ENCODE measurements at regions not wholly inside any gene's neighbourhood (a gene's known extent, or its start where the extent isn't known, plus 50 kb on each side); places are given as distances from the start of the nearest gene placed in this dataset.

- H3K27me3 ChIP-seq (ENCODE audit: control insufficient read depth, insufficient read depth, low read length): no peaks in the 10 kb centered on the region
- ATAC-seq (ENCODE audit: low read depth in 2 of 2): no peak
- no peaks in the 10 kb centered on the region for H3K4me1 ChIP-seq (ENCODE audit: control insufficient read depth, insufficient read depth, low read length, poor library complexity, severe bottlenecking)
- Mint-ChIP-seq H3K27ac (no peak overlapping the region), H3K36me3 (peaks cover 6% of the 10 kb centered on the region), H3K27me3 (no peaks in the 10 kb centered on the region), H3K4me3 (no peak overlapping the region), H3K9me3 (no peaks in the 10 kb centered on the region), H3K4me1 (no peaks in the 10 kb centered on the region)
- no peak overlapping the region for H3K4me3 ChIP-seq (ENCODE audit: low read depth, low read length)
- H3K36me3 ChIP-seq (ENCODE audit: control insufficient read depth, insufficient read depth, low read length): peaks cover 7% of the 10 kb centered on the region
- H3K9me3 ChIP-seq (ENCODE audit: control insufficient read depth in 2 of 2, low read length in 2 of 2): no peaks in the 10 kb centered on the region
- no peak for DNase-seq
- no peak overlapping the region for H3K27ac ChIP-seq (ENCODE audit: insufficient read depth, low read length, poor library complexity, severe bottlenecking)
These were observed 85.3 kb upstream of the TIAM2 start for GRCh38 chr6:154909821-154910220.

GRCh38 chr6:154914288-154914687, 80.8 kb upstream of the TIAM2 start:
- H3K9me3 ChIP-seq (ENCODE audit: control insufficient read depth in 2 of 2, low read length in 2 of 2): no peaks in the 10 kb centered on the region
- H3K4me3 ChIP-seq (ENCODE audit: low read depth, low read length): no peak overlapping the region
- ATAC-seq (ENCODE audit: low read depth in 2 of 2) (no peak), DNase-seq (no peak)
- Mint-ChIP-seq H3K36me3 (peaks cover 16% of the 10 kb centered on the region), H3K27me3 (no peaks in the 10 kb centered on the region), H3K9me3 (no peaks in the 10 kb centered on the region), H3K27ac (no peak overlapping the region), H3K4me3 (no peak overlapping the region), H3K4me1 (peaks cover 0 to 6% (median 2%) of the 10 kb centered on the region in 4 donors)
- H3K4me1 ChIP-seq (ENCODE audit: control insufficient read depth, insufficient read depth, low read length, poor library complexity, severe bottlenecking): no peaks in the 10 kb centered on the region
- peaks cover 2% of the 10 kb centered on the region for H3K36me3 ChIP-seq (ENCODE audit: control insufficient read depth, insufficient read depth, low read length)
- no peak overlapping the region for H3K27ac ChIP-seq (ENCODE audit: insufficient read depth, low read length, poor library complexity, severe bottlenecking)
- no peaks in the 10 kb centered on the region for H3K27me3 ChIP-seq (ENCODE audit: control insufficient read depth, insufficient read depth, low read length)

- Histone ChIP-seq H3K4me1 (ENCODE audit: control insufficient read depth, insufficient read depth, low read length, poor library complexity, severe bottlenecking) (no peaks in the 10 kb centered on the region), H3K4me3 (ENCODE audit: low read depth, low read length) (no peak overlapping the region), H3K9me3 (ENCODE audit: control insufficient read depth in 2 of 2, low read length in 2 of 2) (no peaks in the 10 kb centered on the region), H3K36me3 (ENCODE audit: control insufficient read depth, insufficient read depth, low read length) (no peaks in the 10 kb centered on the region), H3K27me3 (ENCODE audit: control insufficient read depth, insufficient read depth, low read length) (no peaks in the 10 kb centered on the region), H3K27ac (ENCODE audit: insufficient read depth, low read length, poor library complexity, severe bottlenecking) (no peak overlapping the region)
- peaks cover 15% of the 10 kb centered on the region for H3K36me3 Mint-ChIP-seq
- ATAC-seq (ENCODE audit: low read depth in 2 of 2) (no peak), DNase-seq (no peak)
- H3K9me3 Mint-ChIP-seq: no peaks in the 10 kb centered on the region
- H3K27ac Mint-ChIP-seq: no peak overlapping the region
- H3K27me3 Mint-ChIP-seq: no peaks in the 10 kb centered on the region
- no peak overlapping the region for H3K4me3 Mint-ChIP-seq
- peaks cover 0 to 6% (median 3%) of the 10 kb centered on the region in 4 donors for H3K4me1 Mint-ChIP-seq
These were observed 78.3 kb upstream of the TIAM2 start for GRCh38 chr6:154916857-154917256.

- no peaks in the 10 kb centered on the region for H3K9me3 ChIP-seq (ENCODE audit: control insufficient read depth in 2 of 2, low read length in 2 of 2)
- no peak overlapping the region for H3K4me3 ChIP-seq (ENCODE audit: low read depth, low read length)
- Mint-ChIP-seq H3K4me1 (peaks cover 0 to 8% (median 3%) of the 10 kb centered on the region in 4 donors), H3K36me3 (peaks cover 10% of the 10 kb centered on the region), H3K9me3 (no peaks in the 10 kb centered on the region), H3K27me3 (no peaks in the 10 kb centered on the region), H3K4me3 (no peak overlapping the region), H3K27ac (no peak overlapping the region)
- no peak overlapping the region for H3K27ac ChIP-seq (ENCODE audit: insufficient read depth, low read length, poor library complexity, severe bottlenecking)
- DNase-seq: no peak
- H3K4me1 ChIP-seq (ENCODE audit: control insufficient read depth, insufficient read depth, low read length, poor library complexity, severe bottlenecking): no peaks in the 10 kb centered on the region
- H3K27me3 ChIP-seq (ENCODE audit: control insufficient read depth, insufficient read depth, low read length): no peaks in the 10 kb centered on the region
- ATAC-seq (ENCODE audit: low read depth in 2 of 2): no peak
- H3K36me3 ChIP-seq (ENCODE audit: control insufficient read depth, insufficient read depth, low read length): no peaks in the 10 kb centered on the region
These were observed 77.2 kb upstream of the TIAM2 start for GRCh38 chr6:154917941-154918340.

GRCh38 chr6:154919806-154920205, 75.3 kb upstream of the TIAM2 start:
- Histone ChIP-seq H3K9me3 (ENCODE audit: control insufficient read depth in 2 of 2, low read length in 2 of 2) (no peaks in the 10 kb centered on the region), H3K4me1 (ENCODE audit: control insufficient read depth, insufficient read depth, low read length, poor library complexity, severe bottlenecking) (no peaks in the 10 kb centered on the region), H3K36me3 (ENCODE audit: control insufficient read depth, insufficient read depth, low read length) (no peaks in the 10 kb centered on the region), H3K4me3 (ENCODE audit: low read depth, low read length) (no peak overlapping the region), H3K27ac (ENCODE audit: insufficient read depth, low read length, poor library complexity, severe bottlenecking) (no peak overlapping the region), H3K27me3 (ENCODE audit: control insufficient read depth, insufficient read depth, low read length) (no peaks in the 10 kb centered on the region)
- Mint-ChIP-seq H3K9me3 (no peaks in the 10 kb centered on the region), H3K27ac (no peak overlapping the region), H3K4me1 (peaks cover 0 to 25% (median 5%) of the 10 kb centered on the region in 4 donors), H3K4me3 (no peak overlapping the region), H3K36me3 (peaks cover 10% of the 10 kb centered on the region), H3K27me3 (no peaks in the 10 kb centered on the region)
- ATAC-seq (ENCODE audit: low read depth in 2 of 2): no peak
- no peak for DNase-seq

GRCh38 chr6:154920495-154921200, 74.5 kb upstream of the TIAM2 start:
- Mint-ChIP-seq H3K9me3 (no peaks in the 10 kb centered on the region), H3K27ac (peak overlapping the region in 1 of 3 donors; percentile 38), H3K27me3 (no peaks in the 10 kb centered on the region), H3K4me3 (no peak overlapping the region), H3K36me3 (peaks cover 10% of the 10 kb centered on the region), H3K4me1 (peaks cover 0 to 25% (median 5%) of the 10 kb centered on the region in 4 donors)
- H3K27me3 ChIP-seq (ENCODE audit: control insufficient read depth, insufficient read depth, low read length): no peaks in the 10 kb centered on the region
- no peak overlapping the region for H3K4me3 ChIP-seq (ENCODE audit: low read depth, low read length)
- ATAC-seq (ENCODE audit: low read depth in 2 of 2) (no peak), DNase-seq (no peak)
- no peaks in the 10 kb centered on the region for H3K36me3 ChIP-seq (ENCODE audit: control insufficient read depth, insufficient read depth, low read length)
- no peaks in the 10 kb centered on the region for H3K4me1 ChIP-seq (ENCODE audit: control insufficient read depth, insufficient read depth, low read length, poor library complexity, severe bottlenecking)
- H3K27ac ChIP-seq (ENCODE audit: insufficient read depth, low read length, poor library complexity, severe bottlenecking): no peak overlapping the region
- H3K9me3 ChIP-seq (ENCODE audit: control insufficient read depth in 2 of 2, low read length in 2 of 2): no peaks in the 10 kb centered on the region

- Mint-ChIP-seq H3K9me3 (no peaks in the 10 kb centered on the region), H3K4me1 (peaks cover 0 to 24% (median 4%) of the 10 kb centered on the region in 4 donors), H3K36me3 (peaks cover 9% of the 10 kb centered on the region), H3K27ac (peak overlapping the region in 1 of 3 donors; percentile 15), H3K27me3 (no peaks in the 10 kb centered on the region), H3K4me3 (no peak overlapping the region)
- Histone ChIP-seq H3K4me3 (ENCODE audit: low read depth, low read length) (no peak overlapping the region), H3K27ac (ENCODE audit: insufficient read depth, low read length, poor library complexity, severe bottlenecking) (no peak overlapping the region), H3K4me1 (ENCODE audit: control insufficient read depth, insufficient read depth, low read length, poor library complexity, severe bottlenecking) (no peaks in the 10 kb centered on the region), H3K9me3 (ENCODE audit: control insufficient read depth in 2 of 2, low read length in 2 of 2) (no peaks in the 10 kb centered on the region), H3K27me3 (ENCODE audit: control insufficient read depth, insufficient read depth, low read length) (no peaks in the 10 kb centered on the region), H3K36me3 (ENCODE audit: control insufficient read depth, insufficient read depth, low read length) (no peaks in the 10 kb centered on the region)
- DNase-seq: no peak
- no peak for ATAC-seq (ENCODE audit: low read depth in 2 of 2)
These were observed 73.6 kb upstream of the TIAM2 start for GRCh38 chr6:154921482-154921881.

GRCh38 chr6:154923199-154923869, 71.8 kb upstream of the TIAM2 start:
- Mint-ChIP-seq H3K9me3 (no peaks in the 10 kb centered on the region), H3K36me3 (no peaks in the 10 kb centered on the region), H3K27ac (no peak overlapping the region), H3K4me1 (peaks cover 2 to 19% (median 5%) of the 10 kb centered on the region in 4 donors), H3K4me3 (no peak overlapping the region), H3K27me3 (no peaks in the 10 kb centered on the region)
- DNase-seq (no peak), ATAC-seq (ENCODE audit: low read depth in 2 of 2) (no peak)
- Histone ChIP-seq H3K9me3 (ENCODE audit: control insufficient read depth in 2 of 2, low read length in 2 of 2) (no peaks in the 10 kb centered on the region), H3K27ac (ENCODE audit: insufficient read depth, low read length, poor library complexity, severe bottlenecking) (no peak overlapping the region), H3K4me3 (ENCODE audit: low read depth, low read length) (no peak overlapping the region), H3K27me3 (ENCODE audit: control insufficient read depth, insufficient read depth, low read length) (no peaks in the 10 kb centered on the region), H3K36me3 (ENCODE audit: control insufficient read depth, insufficient read depth, low read length) (no peaks in the 10 kb centered on the region), H3K4me1 (ENCODE audit: control insufficient read depth, insufficient read depth, low read length, poor library complexity, severe bottlenecking) (no peaks in the 10 kb centered on the region)

Measured in CD4-positive, CD25-positive, alpha-beta regulatory T cell (primary cell).